AG04450 (cell line): ENCODE measurements at regions not wholly inside any gene's neighbourhood (a gene's known extent, or its start where the extent isn't known, plus 50 kb on each side); places are given as distances from the start of the nearest gene placed in this dataset.

Source experiments
- CTCF ChIA-PET: fragments of 300-600, 350-600 bp; formaldehyde crosslinking; extraction: SDS; loops from one replicate; lab custom pipeline; 2022; ENCODE audit warnings: antibody characterized with exemption, inconsistent platforms; lab: Charles Lee
- POLR2A ChIA-PET: fragments of 350-600 bp; formaldehyde crosslinking; extraction: SDS; loops from one replicate; lab custom pipeline; 2021; ENCODE audit warnings: antibody characterized with exemption, inconsistent platforms; lab: Yijun Ruan, JAX
- DNase-seq: peaks from one replicate; pipeline ENCODE4 v3.0.0-alpha.2; 2011; ENCODE audit warnings: low read depth, low spot score
- H3K27ac ChIP-seq: one replicate; pipeline ENCODE4 v1.5.1; 2012; ENCODE audit warnings: low read depth, low read length, control low read depth
- H3K27me3 ChIP-seq: one replicate; pipeline ENCODE4 v1.6.0; 2012; ENCODE audit warnings: low read length; ENCODE audit not compliant: control insufficient read depth, insufficient read depth
- H3K4me3 ChIP-seq: 2 replicates; pipeline ENCODE4 v1.5.1; 2011; ENCODE audit warnings: mild to moderate bottlenecking, low read depth, low read length, control low read depth
- H3K9me3 ChIP-seq: 2 replicates; pipeline ENCODE4 v1.5.1; 2012; ENCODE audit warnings: low read length; ENCODE audit not compliant: control insufficient read depth, insufficient read depth
- TF ChIP-seq, protein P1 (sequence below): IDR thresholded peaks from 2 replicates; pipeline ENCODE4 v1.5.1; 2011; ENCODE audit warnings: low read depth, low read length, control low read depth, inconsistent platforms

DNA sequence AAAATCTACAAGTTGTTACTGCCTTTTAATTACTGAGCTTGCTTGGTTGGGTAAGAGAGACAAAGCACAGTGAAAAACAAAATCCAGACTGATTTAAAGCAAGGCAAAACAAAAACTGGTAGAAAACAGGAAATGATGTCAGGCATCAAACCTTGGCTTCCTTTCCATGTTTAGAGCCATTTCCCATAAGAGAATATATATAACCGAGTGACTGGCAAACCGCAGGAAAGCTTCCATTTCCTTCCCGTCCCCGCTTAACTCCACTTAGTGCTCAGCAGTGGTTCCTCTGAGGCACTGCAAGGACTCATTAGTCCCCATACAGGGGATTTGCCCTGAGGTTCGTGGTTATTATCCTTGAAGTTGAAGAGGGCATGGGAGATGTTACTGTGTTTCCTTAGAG is 446.3 kb downstream of the LPIN1 start:
- no peak overlapping the region for H3K4me3 ChIP-seq
- no peak for DNase-seq
- TF ChIP-seq, protein P1, sequence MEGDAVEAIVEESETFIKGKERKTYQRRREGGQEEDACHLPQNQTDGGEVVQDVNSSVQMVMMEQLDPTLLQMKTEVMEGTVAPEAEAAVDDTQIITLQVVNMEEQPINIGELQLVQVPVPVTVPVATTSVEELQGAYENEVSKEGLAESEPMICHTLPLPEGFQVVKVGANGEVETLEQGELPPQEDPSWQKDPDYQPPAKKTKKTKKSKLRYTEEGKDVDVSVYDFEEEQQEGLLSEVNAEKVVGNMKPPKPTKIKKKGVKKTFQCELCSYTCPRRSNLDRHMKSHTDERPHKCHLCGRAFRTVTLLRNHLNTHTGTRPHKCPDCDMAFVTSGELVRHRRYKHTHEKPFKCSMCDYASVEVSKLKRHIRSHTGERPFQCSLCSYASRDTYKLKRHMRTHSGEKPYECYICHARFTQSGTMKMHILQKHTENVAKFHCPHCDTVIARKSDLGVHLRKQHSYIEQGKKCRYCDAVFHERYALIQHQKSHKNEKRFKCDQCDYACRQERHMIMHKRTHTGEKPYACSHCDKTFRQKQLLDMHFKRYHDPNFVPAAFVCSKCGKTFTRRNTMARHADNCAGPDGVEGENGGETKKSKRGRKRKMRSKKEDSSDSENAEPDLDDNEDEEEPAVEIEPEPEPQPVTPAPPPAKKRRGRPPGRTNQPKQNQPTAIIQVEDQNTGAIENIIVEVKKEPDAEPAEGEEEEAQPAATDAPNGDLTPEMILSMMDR: no peak
- H3K27me3 ChIP-seq: no peaks in the 10 kb centered on the region
- ChIA-PET CTCF (no interaction called here), POLR2A (no interaction called here)
- no peaks in the 10 kb centered on the region for H3K9me3 ChIP-seq
- no peak overlapping the region for H3K27ac ChIP-seq

DNA sequence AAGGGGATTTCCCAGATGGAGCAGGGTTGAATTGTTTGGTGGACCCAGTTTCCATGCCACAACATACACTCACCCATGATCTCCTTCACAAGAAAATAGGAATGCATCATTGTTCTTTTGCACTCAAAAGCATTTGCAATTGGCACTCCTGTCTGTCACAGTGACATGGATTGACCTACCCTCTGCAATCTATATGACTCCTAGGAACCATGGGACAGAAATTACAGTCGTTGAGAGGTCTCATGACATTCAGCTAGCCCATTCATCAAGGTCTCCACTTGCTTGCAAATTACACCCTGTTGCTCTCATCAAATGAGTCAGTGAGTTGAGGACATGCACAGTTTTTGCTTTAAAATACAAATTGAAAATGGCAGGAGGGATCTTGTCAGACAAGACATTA is 448.5 kb downstream of the LPIN1 start:
- DNase-seq: no peak
- no peaks in the 10 kb centered on the region for H3K9me3 ChIP-seq
- ChIA-PET CTCF (no interaction called here), POLR2A (no interaction called here)
- TF ChIP-seq, protein P1: no peak
- no peak overlapping the region for H3K27ac ChIP-seq
- H3K4me3 ChIP-seq: no peak overlapping the region
- H3K27me3 ChIP-seq: no peaks in the 10 kb centered on the region

DNA sequence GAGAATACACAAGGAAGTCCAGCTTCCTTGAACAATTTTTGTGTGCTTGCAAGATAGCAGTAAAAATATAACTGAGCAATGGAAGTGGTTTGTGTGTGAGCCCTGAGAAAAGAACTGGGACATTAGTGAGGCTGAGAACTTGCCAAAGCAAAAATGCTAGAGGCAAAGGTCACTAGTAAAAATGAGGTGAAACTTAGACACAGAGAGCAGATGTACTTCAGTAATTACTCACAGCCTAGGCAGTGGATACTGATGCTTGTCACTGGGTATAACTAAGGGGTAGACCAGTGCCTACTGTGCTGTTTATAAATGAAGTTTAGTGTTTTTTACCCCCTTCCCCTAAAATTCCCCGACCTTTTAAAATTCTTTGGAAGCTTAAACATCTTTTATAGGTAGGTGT is 450.1 kb downstream of the LPIN1 start:
- Histone ChIP-seq H3K4me3 (no peak overlapping the region), H3K9me3 (no peaks in the 10 kb centered on the region), H3K27ac (no peak overlapping the region), H3K27me3 (no peaks in the 10 kb centered on the region)
- CTCF ChIA-PET: no interaction called here
- POLR2A ChIA-PET: no interaction called here
- DNase-seq: no peak
- TF ChIP-seq, protein P1: no peak

DNA sequence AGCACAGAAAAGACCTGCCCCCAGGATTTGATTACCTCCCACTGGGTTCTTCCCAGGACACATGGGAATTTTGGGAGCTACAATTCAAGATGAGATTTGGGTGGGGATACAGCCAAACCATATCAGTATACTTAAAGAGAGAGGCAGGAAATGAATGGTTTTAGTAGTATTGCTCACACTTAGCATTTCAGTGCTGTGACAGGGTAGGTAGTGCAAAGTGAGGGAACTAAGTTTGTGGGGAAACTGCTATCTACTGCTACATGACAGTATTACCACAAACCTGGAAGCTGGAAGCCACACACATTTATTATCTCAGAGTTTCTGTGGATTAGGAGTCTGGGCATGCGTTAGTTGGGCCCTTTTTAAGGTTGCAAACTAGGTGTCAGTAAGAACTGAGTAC is 450.7 kb downstream of the LPIN1 start:
- POLR2A ChIA-PET: no interaction called here
- TF ChIP-seq, protein P1: no peak
- H3K27ac ChIP-seq: no peak overlapping the region
- H3K27me3 ChIP-seq: no peaks in the 10 kb centered on the region
- DNase-seq: no peak
- CTCF ChIA-PET: no interaction called here
- H3K4me3 ChIP-seq: no peak overlapping the region
- H3K9me3 ChIP-seq: no peaks in the 10 kb centered on the region

- Histone ChIP-seq H3K9me3 (no peaks in the 10 kb centered on the region), H3K27ac (no peak overlapping the region), H3K27me3 (no peaks in the 10 kb centered on the region), H3K4me3 (no peak overlapping the region)
- TF ChIP-seq, protein P1: no peak
- DNase-seq: no peak
- POLR2A ChIA-PET: interaction anchor here (0.6 to 1.2 kb wide), 5 partner anchors 10 to 517 kb away, joined by 3 to 9 read pairs (median 7); partner anchors contain the start of gene TRIB2
- CTCF ChIA-PET: interaction anchor here (0.6 to 3.0 kb wide), 6 partner anchors 9 to 808 kb away, joined by 3 to 17 read pairs (median 4); partner anchors contain the start of gene TRIB2
Measured at GRCh38 chr2:12199491-12200211, 453.2 kb downstream of the LPIN1 start.
